ENCODE measurements at regions not wholly inside any gene's neighbourhood (a gene's known extent, or its start where the extent isn't known, plus 50 kb on each side); places are given as distances from the start of the nearest gene placed in this dataset.
"Not testable (repeated sequence)": the region's sequence is repeated elsewhere in the genome, so short reads cannot be mapped to it uniquely, and the experiment has no call there.

DNA sequence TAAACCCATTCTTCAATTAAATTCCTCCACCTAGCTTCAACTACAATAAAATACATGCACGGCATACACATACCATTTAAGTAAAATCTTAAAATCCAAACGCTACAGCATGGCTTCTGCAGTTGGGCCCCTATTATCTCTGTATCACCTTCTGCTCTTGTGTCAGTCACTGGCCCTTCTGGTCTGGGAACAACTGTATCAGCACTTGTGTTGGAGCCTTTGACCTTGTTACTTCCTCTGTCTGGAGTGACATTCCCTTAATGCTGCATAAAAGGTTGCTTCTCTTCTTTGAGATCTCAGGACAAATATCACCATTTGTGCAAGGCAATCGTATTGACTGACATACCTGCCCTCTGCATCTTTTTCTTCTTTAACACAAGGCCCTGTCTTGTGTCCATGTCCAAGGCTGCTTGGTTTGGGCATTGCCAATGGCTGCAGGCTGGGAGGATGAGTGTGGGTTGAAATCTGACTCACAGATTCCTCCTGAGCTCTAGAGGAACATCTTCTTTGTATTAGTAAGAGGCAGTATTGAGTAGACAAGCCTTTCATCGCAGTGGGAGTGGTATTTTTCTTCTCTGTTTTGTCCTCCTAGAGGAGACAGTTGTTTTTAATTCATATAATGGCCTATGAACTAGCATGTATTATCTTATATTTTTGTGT lies 267.8 kb upstream of the TRIB2 start:
- DNase-seq (ENCODE audit: low read depth), result peak; percentile 32

DNA sequence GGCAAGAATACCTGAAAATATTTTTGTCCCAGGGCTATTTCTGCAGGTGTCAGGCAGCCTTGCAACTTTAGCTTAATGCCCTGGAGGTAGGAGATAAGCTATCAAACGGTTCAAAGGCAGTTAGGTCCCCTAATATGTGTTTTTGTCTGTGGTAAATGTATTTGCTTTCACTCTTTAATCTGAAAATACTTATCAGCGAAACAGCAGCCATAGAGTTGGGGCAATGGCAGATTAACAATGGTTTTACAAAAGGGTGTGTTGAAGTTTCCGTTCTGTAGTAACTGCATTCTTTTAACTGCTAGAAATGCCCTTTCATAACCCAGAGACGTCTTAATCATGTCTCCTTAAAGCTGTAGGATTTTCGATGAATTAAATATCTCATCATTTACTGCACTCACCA lies 265.0 kb upstream of the TRIB2 start:
- DNase-seq (ENCODE audit: low read depth), result no peak

DNA sequence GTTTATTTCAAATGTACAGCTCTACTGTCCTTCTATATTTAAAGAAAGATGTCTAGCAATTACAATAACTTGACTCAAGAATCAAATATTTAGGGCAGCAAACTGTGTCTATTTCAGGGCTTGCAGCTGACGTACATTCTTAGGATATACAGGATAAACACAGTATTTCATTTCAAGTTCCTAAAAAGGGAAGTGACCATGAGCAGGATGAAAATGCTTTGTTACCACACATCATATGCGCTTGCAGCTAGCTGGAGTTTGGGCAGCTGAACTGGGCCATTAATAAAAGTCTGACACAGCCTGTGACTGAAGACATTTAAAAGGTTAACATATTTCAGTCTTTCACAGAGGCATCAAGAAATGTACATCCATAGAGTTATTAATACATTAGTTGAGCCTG lies 264.6 kb upstream of the TRIB2 start:
- peak; percentile 86 for DNase-seq (ENCODE audit: low read depth)

DNA sequence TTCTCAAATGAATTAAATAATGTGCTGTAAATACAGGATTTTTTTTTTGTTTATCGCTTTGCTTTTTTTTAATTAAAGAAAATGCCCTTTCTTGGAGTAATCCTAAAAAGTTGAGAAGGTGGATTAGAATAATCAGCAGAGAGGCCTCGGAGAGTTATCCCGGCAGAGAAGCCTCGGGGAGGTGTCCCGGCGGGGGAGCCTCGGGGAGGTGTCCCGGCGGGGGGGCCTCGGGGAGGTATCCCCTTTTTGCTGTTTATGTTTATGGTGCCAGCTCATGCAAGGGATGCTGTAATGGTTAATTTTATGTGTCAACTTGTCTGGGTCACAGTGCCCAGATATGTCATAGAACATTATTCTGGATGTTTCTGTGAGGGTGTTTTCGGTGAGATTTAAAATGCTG lies 263.0 kb upstream of the TRIB2 start:
- DNase-seq (ENCODE audit: low read depth), result no peak

DNA sequence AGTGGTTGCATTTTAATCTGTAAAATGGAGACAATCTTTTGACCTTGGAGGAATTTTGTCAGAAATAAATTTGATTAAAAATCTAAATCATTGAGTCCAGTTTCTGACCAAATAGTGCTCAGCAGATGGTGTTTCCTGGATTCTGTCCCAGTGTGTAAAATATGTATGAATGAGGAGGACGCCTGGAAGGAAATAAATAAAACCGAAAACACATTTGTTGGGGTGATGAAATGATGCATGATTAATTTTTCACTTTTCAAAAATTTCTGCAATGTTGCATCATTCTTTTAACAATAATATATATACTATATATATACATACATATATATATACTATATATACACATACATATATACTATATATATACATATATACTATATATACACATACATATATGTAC lies 261.1 kb upstream of the TRIB2 start:
- no peak for DNase-seq (ENCODE audit: low read depth)

DNA sequence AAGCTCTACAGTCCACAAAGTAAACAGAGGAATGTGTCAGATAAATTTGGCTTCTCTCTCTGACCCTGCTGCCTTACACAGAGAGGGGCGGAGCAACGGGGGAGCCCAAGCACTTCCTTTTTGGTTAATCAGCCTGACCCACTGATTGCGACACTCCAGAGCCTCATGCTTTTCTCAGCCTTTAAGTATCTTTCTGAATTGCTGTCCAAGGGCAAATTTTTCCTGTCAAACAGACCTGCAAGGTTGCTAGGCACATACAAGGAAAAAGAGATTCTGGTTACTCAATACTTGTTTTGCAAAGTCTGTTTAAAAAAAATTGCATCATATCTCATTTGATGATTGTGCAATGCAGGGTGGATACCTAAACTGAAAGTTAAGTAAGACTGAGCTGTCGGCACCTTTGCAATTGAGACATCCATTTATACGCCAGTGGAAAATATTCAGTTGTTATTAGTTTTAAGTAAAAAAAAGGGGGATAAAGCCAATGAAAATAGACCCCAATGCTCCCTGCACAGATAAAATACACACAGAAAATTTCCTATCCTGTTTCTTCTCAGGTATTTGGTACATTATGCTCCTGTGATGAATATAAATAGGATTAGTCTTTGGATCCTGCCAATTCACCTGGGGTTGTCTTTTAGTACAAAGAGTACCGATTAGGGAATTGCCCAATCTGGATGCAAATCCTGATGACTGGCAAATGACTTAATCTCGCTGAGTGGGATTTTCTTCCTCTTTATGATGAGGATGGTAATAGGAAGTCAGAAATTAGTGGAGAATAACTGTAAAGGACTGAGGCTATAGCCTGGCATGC lies 260.2 kb upstream of the TRIB2 start:
- DNase-seq (ENCODE audit: low read depth), result peak; percentile 96

DNA sequence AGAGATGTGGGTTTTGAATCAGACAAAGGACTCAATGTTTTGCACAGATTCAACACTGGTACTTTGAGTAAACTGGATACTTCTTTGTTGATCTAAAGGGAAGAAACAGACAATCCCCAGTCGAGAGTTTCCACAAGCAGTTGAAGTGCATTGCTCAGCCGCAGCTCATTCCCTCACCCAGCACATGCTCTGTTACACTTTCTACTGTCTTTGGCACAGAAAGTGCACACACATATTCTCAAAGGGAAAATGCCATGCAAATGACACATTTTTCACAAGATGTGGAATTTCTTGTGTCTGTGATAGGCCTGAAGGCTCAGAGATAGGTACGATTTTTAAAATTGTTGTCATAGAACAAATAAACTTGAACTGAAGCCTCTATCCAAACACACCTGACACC lies 258.9 kb upstream of the TRIB2 start:
- DNase-seq (ENCODE audit: low read depth), result peak; percentile 23

DNA sequence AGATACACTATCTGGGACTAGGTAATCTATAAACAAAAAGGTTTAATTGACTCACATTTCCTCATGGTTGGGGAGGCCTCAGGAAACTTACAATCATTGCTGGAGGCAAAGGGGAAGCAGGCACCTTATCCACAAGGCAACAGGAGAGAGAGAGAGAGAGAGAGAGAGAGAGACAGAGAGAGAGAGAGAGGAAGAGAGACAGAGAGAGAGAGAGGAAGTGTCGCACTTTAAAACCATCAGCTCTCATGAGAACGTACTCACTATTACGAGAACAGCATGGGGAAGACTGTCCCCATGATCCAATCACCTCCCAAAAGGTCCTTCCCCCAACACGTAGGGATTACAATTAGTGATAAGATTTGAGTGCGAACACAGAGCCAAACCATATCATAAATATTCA lies 253.5 kb upstream of the TRIB2 start:
- no peak for DNase-seq (ENCODE audit: low read depth)

DNA sequence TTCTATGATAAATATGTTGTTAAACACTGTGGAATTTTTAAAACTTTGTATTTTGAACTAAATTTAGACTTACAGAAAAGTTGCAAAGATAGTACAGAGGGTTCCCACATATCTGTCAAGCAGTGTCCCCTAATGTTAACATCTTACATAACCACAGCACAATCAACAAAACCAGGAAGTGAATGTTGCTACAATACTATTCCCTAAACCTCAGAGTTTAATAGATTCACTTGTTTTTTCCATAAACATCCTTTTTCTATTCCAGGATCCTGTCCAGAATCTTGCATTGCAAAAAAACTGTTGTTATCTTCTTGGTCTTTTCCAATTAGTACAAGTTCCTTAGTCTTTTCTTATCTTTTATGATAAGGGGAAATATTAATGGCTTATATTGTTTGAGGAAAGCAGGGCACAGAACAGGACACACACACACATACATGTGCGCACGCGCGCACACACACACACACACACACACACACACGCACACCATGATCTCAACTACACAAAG lies 251.1 kb upstream of the TRIB2 start:
- no peak for DNase-seq (ENCODE audit: low read depth)

DNA sequence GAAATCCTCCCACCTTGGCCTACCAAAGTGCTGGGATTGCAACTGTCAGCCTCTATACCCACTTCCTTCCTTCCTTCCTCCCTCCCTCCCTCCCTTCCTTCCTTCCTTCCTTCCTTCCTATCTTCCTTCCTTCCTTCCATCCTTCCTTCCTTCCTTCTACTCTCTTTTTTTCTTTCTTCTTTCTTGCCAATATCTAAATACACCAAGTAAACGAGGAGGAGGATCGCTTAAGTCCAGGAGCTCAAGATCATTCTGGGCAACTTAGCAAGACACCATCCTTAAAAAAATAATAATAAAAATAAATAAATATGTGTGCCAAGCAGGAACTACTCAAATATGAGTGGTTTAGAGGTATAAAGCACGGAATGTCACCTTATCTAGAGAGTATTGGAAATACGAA lies 249.4 kb upstream of the TRIB2 start:
- no peak for DNase-seq (ENCODE audit: low read depth)

DNA sequence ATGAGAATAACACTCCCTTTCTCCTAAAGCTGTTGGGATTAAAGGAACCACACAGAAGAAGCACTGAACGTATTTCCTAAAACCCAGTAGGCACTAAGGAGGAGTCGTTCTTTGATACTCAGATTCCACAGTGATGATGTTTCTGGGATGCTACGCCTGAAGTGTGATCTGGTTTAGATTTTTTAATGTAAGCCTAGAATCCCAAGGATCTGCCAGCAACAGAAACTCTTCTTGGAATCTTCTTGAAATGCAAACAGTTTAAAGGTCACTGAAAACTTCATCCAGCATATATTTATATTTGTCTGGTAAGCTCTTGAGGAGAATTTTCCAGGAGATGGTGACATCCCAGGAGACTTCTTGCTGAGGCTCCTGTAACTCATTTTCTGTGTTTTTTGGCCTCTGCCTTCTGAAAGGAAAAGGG lies 247.6 kb upstream of the TRIB2 start:
- DNase-seq (ENCODE audit: low read depth), result no peak

DNA sequence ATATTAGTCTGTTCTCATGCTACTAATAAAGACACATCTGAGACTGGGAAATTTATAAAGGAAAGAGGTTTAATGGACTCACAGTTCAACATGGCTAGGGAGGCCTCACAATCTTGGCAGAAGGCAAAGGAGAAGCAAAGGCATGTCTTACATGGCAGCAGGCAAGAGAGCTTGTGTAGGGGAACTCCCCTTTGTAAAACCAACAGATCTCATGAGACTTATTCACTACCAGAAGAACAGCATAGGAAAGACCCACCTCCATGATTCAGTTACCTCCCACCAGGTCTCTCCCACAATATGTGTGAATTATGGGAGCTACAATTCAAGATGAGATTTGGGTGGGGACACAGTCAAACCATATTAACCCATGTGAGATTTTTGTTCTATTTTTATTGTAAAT lies 244.5 kb upstream of the TRIB2 start:
- DNase-seq (ENCODE audit: low read depth), result not testable (repeated sequence)

DNA sequence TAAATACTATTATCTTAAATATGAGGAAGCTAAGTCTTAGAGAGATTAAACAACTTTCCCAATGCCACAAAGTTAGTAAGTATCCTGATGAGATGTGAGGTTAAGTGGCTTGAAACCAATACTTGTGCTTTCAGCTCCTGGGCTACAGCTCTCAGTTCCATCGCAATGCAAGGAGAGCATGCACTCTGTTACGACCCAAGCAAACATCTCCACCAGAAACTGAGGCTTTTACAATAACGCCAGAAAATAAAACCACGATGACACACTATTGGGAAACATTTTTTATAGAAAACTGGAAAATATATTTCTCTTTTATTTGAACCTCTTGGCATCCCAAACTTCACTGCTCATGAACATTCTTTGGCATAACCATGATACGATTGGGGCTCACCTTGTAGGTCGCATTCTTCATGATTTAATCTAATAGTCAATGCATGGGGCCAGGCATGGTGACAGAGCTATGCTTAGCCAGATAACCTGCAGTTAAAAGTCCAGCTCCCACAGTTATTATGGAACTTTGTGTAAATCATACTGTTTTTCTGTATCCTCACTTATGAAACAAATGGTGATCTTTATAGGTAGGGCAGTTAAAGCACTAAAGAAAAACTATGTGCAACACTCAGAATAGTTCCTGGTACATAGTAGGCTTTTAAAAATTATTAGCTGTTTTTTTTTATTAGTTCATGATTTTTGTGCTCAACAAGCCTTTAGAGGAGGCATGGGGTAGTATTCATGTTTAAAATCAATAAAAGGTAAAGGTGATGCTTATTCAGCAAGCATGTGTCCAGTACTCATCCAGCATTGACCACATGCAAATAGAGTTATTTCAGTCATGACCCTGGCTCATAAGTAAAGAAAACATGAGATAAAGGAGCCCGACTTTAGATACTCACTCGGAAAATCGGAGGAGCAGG lies 238.3 kb upstream of the TRIB2 start:
- peak; percentile 35 for DNase-seq (ENCODE audit: low read depth)

DNA sequence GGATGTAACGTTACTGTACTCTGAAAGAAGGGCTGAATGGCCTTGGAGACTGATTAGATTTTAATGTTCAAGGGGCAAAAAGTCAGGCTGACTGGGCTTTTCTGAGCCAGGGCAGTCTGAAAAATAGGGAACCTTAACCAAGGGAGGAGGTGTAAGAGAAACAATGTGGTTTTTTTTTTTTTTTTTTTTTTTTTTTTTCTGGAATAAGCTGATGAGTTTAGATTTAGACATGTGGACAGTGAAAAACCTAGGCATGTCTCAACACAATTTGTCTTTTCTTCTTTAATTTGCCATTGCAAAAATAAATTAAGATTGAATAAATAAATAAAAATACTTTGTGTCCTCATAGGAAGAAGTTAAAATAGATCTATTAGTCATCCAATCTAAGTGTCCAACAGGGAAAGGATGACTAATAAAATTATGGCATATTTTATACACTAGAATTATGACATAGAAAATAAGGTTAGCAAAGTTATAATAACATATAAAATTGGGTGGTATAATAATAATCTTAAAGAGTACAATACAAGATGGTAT lies 237.6 kb upstream of the TRIB2 start:
- peak; percentile 44 for DNase-seq (ENCODE audit: low read depth)

DNA sequence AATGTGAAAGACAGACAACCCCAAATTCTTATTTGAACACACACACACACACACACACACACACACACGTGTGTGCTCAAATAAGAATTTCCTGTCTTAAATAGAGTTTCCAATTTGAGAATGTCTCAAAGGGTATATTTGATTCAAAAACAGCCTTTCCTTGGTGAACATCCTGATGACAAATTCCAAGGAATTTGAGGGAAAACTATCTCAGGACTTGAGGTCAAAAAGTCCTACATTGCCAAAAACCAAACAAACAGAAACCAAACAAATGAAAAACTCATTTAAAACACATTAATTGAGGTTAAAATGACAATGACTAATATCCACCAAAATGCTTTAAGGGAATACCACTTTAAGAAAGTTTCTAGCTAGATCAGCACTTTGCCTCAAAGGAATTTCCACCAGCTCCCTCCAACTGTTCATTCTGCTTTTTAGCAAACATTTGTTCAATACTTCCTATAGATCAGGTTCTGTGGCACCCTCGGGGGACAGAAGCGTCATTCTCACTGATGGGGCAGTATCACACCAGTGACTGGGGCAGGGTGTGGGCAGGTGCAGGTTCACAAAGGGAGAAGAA lies 232.1 kb upstream of the TRIB2 start:
- peak; percentile 72 for DNase-seq (ENCODE audit: low read depth)

DNA sequence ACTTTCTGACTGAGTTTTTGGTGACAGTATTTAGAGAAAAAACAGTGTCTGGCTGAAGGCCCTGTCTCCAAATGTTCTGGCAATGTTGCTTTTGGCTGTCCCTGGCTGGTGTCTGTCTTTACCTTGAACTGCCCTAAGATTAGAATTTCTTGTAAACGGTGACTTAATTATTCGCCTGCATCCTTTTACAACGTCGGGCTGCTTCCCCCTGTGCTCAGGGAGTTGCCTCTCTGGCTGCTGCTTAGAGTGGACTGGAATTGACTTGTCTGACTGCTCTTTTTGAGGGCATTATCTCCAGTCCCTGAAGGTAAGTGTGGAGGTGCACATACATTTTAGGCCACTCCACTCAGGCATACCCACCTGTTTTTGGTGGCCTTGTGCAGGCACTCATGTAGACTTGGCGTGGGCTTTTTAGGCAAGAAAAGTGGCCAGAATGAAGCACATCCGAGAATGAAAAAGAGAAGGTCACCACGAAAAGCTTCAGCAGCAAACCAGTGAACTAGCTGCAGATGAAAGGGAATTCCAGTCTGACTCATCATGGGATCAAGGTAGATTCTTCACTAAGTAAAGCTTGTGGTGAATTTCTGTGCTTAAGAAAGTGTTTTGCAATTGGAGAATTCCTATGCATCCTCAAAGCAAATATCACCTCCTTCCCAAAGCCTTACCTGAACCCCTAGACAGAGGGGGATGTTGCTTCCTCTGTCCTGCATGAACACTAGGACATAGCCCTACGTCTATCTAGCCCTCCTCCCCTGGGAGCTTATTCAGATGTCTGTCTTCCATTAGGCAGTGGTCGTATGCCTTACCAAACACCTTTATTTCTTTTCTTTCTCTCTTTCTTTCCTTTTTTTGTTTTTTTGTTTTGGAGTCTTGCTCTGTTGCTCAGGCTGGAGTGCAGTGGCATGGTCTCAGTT lies 230.3 kb upstream of the TRIB2 start:
- peak; percentile 36 for DNase-seq (ENCODE audit: low read depth)

DNA sequence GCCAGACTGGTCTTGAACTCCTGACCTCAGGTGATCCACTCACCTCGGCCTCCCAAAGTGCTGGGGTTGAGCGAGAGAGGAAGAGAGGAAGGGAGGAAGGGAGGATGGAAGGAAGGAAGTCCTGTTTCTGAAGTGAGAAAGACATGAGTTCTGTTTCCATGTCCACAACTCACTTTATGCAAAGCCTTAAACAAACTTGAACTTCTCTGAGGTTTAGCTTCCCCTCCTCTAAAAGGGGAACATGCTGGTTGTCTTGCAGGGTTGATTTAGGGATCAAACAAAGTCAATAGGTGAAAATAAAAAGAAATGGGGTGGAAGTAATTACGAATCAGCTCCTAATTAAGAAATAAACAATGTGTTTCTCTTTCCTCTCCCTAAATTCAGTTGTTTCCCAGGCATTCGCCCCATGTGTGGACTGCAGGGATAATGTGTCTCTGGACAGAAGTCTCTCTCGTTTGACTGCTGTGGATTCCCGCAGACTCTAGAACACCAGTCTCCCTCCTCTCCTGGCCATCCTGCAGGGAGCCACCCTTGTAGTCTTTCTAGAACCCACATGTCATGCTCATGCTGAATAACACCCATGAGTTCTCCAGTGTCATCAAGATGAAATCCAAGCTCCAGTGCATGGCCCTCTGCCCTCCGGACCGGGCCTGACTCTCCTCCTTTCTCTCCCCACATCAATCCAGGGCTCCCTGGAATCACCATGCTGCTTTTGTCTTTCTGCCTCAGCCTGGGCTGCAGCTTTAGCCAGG lies 229.3 kb upstream of the TRIB2 start:
- DNase-seq (ENCODE audit: low read depth), result no peak

DNA sequence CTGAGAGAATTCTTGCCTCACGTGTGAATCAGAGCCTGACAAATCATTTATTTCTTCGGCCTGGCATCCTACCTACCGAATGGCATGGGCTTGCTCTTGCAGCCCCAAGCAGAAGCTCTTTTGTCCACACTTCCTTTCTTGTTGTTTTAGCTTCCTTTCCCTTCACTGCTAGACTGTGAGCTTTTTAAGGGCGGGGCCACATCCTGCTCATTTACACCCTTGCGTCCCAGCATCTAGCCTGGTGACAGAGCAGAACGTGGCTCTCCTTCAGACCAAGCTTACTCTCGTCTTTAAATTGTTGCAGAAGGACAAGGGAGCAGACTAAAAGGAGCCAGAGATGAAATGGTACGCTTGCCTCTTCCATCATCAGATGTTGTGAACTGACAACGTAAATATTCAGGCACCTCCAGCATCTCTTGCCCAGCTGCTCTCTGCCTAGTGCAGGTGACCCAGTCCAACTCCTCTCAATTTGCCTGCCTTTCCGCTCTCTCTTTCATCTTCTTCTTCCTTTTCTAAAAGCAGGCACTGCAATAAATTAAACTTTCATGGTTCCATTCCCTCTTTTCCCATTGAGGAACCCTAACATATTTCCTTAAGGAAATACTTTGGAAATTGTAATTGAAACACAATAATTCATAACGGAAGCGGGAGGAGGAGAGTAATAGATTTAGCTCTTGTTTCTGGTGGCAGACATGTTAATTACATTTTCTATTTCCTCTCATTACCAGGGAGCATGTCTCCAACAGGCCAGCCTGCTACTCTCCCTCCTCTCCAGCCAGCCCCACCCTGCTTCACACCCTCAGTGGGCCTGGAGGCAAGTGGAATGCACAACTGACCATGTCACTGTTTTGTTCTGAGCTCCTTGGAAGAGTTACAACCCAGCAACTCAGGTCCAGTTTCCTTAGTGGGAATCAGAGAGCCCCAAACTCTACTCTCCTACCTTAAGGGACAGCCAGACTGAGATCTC lies 228.1 kb upstream of the TRIB2 start:
- DNase-seq (ENCODE audit: low read depth), result no peak

All from LHCN-M2 (cell line).